ES-I3 (cell line): ENCODE measurements at regions not wholly inside any gene's neighbourhood (a gene's known extent, or its start where the extent isn't known, plus 50 kb on each side); places are given as distances from the start of the nearest gene placed in this dataset.

Experiments used
- H3K36me3 ChIP-seq: 2 replicates; pipeline ENCODE4 v1.6.1; 2013; ENCODE audit warnings: mild to moderate bottlenecking, low read length, control low read depth, moderate library complexity; ENCODE audit not compliant: insufficient read depth
- H3K4me1 ChIP-seq: 2 replicates; pipeline ENCODE4 v1.6.1; 2013; ENCODE audit warnings: mild to moderate bottlenecking, control low read depth, low read length; ENCODE audit not compliant: insufficient read depth
- H3K9ac ChIP-seq: 2 replicates; pipeline ENCODE4 v1.6.1; 2013; ENCODE audit warnings: low read depth, mild to moderate bottlenecking, low read length, moderate library complexity
- H3K9me3 ChIP-seq: 2 replicates; pipeline ENCODE4 v1.6.1; 2013; ENCODE audit warnings: mild to moderate bottlenecking, low read length, moderate library complexity; ENCODE audit not compliant: control insufficient read depth, insufficient read depth

DNA sequence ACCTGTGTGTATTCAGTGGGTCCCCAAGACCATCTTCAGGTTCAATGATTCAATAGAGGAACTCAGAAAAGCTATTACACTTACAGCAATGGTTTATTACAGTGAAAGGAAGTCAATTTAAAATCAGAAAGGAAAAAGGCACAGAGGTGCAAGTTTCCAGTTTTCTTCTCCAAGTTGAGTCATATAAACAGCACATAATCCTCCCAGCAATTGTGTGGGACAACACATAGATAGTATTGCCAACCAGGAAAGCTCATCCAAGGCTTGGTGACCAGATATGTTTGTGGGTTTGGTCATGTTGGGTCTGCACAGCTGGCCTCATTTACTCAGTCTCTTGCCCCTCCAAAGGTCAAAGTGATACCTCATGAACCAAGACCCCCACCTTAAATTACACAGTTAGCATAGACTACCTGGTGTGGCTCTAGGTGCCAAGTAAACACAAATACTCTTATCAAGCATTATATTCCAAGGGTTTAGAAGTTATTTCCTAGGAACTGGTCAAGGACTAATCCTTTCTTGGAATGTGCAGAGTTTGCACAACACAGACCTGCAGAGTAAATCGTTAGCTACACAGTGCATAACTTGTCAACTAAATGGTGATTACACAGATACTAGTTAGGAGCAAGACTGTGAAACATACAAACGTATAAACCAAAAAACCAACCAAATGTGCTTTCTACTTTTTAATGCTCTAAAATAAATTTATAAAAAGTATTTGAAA, 777.3 kb downstream of the PCDH18 start:
- peaks cover 10% of the 10 kb centered on the region; the same call in 1 of the 2 replicates for H3K4me1 ChIP-seq
- no peak overlapping the region for H3K9ac ChIP-seq
- H3K36me3 ChIP-seq, result no peaks in the 10 kb centered on the region
- H3K9me3 ChIP-seq, result 0 out of 2 replicates have a peak, but pooled peaks cover 3% of the 10 kb centered on the region

DNA sequence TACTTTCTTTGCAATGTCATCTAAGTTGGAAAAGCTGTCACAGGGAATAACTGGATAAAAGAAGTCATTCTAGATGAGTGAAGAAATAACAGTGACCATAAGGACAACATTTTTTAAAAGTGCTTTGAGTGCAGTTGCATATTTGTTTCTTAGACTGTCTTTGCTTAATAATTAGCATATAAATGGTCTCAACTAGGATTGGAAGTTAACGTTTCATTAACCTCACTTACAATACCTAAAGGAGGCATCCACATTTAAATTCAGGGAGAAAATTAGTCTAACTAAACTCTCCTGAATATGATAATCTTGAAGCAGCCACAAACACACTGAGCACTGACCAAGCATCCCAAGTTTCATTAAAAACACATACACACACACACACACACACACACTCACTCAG, 780.7 kb downstream of the PCDH18 start:
- Histone ChIP-seq H3K9me3 (peaks cover 11% of the 10 kb centered on the region), H3K36me3 (0 out of 2 replicates have a peak, but pooled peaks cover 3% of the 10 kb centered on the region), H3K9ac (no peak overlapping the region), H3K4me1 (peaks cover 6% of the 10 kb centered on the region; the same call in 1 of the 2 replicates)

DNA sequence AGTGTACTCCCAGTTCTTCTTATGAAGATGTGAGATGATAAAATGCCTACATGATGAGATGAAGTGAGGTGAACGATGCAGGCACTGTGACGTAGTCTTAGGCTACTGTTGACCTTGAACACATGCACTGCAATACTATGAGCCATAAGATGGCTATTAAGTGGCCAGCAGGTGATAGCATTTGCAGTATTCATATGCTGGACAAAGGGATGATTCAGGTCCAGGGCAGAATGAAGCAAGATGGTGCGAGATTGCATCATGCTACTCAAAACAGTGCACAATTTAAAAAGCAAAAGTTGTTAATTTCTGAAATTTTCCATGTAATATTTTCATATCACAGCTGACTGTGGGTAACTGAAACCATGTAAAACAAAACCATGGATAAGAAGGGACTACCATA, 781.4 kb downstream of the PCDH18 start:
- Histone ChIP-seq H3K9ac (no peak overlapping the region), H3K9me3 (peaks cover 11% of the 10 kb centered on the region), H3K4me1 (peaks cover 6% of the 10 kb centered on the region; the same call in 1 of the 2 replicates), H3K36me3 (0 out of 2 replicates have a peak, but pooled peaks cover 3% of the 10 kb centered on the region)

DNA sequence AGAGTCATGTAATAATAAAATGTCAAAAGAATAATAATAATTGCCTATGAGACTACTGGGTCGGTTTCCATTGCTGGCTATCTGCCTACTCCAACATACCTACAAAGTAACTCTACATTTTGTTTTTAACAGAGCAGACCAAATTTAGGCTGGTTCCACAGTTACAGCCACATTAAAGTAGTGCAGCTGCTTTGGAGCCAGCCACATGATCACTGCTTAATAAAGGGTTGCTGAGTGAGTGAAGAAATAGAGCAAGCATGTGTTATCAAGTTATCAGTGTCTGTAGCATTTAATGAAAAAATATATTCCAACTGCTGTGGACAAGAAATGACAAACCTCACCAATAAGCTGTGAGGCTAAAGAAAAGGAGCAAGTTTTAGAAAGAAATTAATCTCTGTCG, 782.3 kb downstream of the PCDH18 start:
- H3K9ac ChIP-seq, result no peak overlapping the region
- H3K4me1 ChIP-seq, result peaks cover 6% of the 10 kb centered on the region; the same call in 1 of the 2 replicates
- H3K36me3 ChIP-seq, result 0 out of 2 replicates have a peak, but pooled peaks cover 3% of the 10 kb centered on the region
- H3K9me3 ChIP-seq, result peaks cover 17% of the 10 kb centered on the region

DNA sequence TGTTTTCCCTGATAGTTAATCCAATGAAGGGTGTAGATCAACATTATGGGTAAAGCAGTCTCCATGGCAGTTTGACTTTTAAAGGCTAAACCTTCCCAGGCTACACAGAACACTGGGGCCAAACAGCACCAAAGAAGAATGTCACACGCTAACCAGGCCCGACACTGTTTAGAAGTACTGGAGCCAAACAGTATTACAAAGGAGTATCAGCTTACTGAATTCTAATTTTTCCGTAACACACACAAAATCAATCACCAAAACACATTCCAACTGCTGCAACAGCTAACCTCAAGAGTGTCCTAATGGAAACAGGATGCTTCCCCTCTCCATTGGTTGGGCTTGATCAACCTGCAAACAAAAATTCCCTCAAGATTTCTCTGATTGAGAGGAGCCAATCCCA, 783.5 kb downstream of the PCDH18 start:
- Histone ChIP-seq H3K9me3 (peaks cover 17% of the 10 kb centered on the region), H3K9ac (no peak overlapping the region), H3K4me1 (peaks cover 6% of the 10 kb centered on the region; the same call in 1 of the 2 replicates), H3K36me3 (0 out of 2 replicates have a peak, but pooled peaks cover 3% of the 10 kb centered on the region)

DNA sequence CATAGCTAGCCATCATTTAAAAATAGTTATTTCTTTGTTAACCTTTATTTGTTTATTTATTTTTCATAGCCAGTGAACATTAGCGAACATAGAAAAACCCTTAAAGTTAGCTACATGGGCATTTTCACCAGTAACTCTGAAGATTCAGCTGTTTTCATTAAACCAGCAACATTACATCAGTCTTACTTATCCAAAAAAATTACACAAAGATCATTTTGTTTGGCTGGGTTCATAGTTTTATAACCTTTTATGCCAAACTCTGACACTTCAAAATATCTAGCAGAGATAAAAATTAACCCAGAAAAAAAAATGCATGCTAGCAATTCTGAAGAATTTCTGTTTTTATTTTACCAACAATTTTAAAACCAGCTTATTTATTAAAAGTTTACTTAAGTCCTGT, 784.1 kb downstream of the PCDH18 start:
- Histone ChIP-seq H3K4me1 (peaks cover 6% of the 10 kb centered on the region; the same call in 1 of the 2 replicates), H3K36me3 (0 out of 2 replicates have a peak, but pooled peaks cover 3% of the 10 kb centered on the region)

DNA sequence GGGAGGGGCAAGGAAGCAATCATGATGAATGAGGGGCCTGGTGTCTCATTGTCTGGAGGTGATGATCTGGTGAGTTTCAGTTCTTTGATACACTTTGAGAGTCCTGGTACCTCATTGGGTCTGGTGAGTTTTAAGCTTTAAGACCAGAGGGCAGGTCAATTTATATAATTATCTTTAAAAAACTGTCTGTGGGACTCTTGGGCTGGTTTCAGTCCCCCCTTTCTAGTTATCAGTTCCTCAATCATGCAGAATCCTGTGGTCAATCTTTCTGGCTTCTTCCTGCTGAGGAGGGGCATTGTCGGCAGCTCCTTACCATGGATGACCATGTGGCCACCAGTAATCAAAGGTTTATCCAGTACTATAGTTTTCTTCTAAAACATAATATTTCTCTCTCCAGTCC, 789.1 kb downstream of the PCDH18 start:
- Histone ChIP-seq H3K9me3 (peaks cover 14% of the 10 kb centered on the region), H3K9ac (no peak overlapping the region), H3K4me1 (no peaks in the 10 kb centered on the region), H3K36me3 (no peaks in the 10 kb centered on the region)

More for the DNA sequence above, 784.1 kb downstream of the PCDH18 start:
- Histone ChIP-seq H3K9ac (no peak overlapping the region), H3K9me3 (peaks cover 20% of the 10 kb centered on the region)

DNA sequence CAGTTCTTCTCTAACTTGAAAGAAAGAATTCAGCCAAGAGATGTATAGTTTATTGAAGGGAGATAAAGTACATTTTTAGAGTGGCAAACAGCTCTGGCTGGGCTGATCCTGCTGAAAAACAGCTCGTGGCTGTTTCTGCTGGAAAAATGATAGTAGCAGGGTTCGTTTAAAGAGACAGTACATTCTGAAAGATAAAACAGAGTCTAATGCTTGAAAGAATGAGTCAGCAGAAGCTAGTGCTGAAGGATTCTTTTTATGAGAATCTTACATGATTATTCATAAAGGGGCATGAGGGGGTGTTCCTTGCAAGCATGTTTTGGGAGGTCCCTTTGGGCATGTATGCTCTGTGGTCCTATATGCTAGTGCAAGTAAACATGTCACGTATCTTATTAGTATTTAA, 790.0 kb downstream of the PCDH18 start:
- H3K4me1 ChIP-seq, result no peaks in the 10 kb centered on the region

DNA sequence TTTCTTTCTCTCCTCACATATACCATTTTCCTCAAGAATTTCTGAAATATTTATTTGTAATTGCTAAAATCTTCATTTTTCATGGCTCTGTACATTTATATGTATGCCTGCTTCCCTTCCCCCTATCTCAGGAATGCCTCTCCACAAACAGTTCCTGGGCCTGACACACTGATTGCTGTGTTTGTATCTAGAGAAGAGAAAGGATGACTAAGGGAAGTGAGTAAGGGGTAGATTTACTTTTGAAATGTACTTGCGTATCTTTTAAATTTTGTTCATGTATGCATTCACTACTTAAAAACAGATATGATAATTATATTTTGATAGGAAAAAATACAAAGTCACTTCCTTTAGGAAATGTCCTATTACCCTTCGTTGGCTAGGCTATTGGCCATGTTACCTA, 790.8 kb downstream of the PCDH18 start:
- H3K9ac ChIP-seq, result no peak overlapping the region
- H3K4me1 ChIP-seq, result no peaks in the 10 kb centered on the region
- peaks cover 14% of the 10 kb centered on the region for H3K9me3 ChIP-seq
- H3K36me3 ChIP-seq, result no peaks in the 10 kb centered on the region

More for the DNA sequence above, 790.0 kb downstream of the PCDH18 start:
- no peaks in the 10 kb centered on the region for H3K36me3 ChIP-seq
- no peak overlapping the region for H3K9ac ChIP-seq
- H3K9me3 ChIP-seq, result peaks cover 14% of the 10 kb centered on the region

DNA sequence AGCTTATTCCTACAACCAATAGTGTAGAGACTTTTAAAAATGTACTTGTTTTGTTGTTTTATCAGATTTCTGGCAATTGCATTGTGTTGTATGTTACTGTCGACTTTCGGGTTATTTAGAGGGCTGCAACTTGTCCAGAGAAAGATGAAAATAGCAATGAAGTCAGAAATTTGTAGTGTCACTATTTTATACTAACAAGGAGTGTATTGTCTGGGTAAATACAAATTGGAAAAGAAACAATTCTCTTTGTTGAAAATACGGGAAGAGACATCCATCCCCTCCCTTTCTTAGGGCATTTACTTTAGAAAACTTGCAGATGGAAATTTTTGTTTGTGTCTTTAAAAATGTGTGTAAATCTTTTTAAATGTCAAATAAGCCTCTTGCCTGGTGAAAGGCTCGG, 792.0 kb downstream of the PCDH18 start:
- H3K4me1 ChIP-seq, result no peaks in the 10 kb centered on the region
- no peaks in the 10 kb centered on the region for H3K36me3 ChIP-seq
- no peak overlapping the region for H3K9ac ChIP-seq
- peaks cover 12% of the 10 kb centered on the region for H3K9me3 ChIP-seq

DNA sequence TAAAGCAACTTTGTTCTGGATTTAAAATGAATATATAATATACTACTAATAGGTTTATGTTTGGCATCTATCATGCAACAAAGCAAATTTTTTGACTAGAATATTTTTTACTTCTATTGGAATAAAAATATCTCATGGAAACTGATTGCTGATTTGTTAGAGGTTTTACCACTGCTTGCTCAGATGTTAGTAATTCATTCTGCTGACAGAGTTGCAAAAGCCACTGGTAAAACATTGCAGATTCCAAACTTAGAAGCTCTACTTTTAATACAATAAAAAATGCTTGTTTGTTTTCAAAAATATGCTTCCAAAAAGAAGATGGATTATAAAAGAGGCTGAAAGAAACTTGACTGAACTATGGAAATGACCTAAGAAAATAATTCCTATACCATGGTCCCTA, 795.2 kb downstream of the PCDH18 start:
- Histone ChIP-seq H3K9me3 (no peaks in the 10 kb centered on the region), H3K4me1 (no peaks in the 10 kb centered on the region), H3K36me3 (no peaks in the 10 kb centered on the region), H3K9ac (no peak overlapping the region)

DNA sequence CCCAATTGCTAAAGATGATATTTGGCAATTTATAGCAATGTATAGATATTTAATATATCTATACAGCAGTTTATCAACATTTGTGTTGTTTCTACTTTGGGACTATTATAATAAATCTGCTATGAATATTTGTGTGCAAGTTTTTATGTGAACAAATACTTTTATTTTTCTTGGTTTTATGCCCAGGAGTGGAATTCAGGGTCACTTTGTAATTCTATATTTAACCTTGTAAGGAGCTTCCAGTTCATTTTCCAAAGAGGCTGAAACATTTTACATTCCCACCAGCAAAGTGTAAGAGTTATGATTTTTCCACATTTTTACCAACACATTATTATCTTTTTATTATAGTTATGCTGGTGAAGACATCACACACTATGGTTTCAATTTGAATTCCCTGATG, 801.3 kb downstream of the PCDH18 start:
- H3K9ac ChIP-seq, result no peak overlapping the region
- no peaks in the 10 kb centered on the region for H3K9me3 ChIP-seq
- no peaks in the 10 kb centered on the region for H3K36me3 ChIP-seq
- H3K4me1 ChIP-seq, result no peaks in the 10 kb centered on the region

DNA sequence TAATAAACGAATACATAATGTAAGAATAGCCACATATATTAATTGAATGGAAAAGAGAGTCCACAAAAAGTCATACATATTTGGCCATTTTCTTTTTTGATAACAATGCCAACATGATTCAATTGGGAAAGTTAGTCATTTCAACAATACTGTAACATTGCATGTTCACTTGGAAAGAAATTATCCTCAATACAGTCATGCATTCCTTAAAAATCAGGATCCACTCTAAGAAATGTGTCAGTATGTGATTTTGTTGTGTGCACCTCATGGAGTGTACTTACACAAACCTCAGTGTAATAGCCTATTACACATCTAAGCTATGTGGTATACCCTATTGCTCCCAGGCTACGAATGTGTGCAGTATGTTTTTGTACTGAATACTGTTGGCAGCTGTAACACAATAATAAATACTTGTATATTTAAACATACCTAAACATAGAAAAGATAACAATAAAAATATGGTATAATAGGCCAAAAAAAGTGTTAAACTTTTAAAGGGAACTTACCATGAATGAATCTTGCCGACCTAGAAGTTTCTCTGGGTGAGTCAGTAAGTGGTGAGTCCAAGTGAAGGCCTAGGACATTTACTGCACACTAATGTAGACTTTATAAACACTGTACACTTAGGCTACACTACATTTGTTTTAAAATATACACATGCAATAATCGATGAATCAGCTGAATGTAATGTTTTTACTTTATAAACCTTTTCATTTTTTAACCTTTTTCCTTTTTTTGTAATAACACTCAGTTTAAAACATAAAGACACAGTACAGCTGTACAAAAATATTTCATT, 806.8 kb downstream of the PCDH18 start:
- no peak overlapping the region for H3K9ac ChIP-seq
- no peaks in the 10 kb centered on the region for H3K4me1 ChIP-seq
- no peaks in the 10 kb centered on the region for H3K36me3 ChIP-seq
- no peaks in the 10 kb centered on the region for H3K9me3 ChIP-seq

DNA sequence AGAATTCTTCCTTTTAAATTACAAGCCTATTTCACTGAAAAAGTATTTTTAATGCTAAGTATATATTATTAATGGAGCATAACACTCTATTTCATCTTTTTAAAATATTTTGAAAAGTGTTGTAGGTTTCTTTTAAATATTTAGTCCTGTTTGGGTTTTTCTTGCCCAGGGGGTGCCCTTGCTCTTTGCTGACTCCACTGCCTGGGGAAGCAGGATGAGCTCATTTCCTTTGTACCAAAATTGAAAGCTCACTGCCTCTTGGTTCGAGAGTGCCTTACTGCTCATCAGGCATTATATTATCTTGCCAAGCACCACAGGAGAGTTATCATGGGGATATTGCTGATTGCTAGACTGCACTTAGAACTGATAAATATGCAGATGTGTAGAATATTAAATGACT, 819.2 kb downstream of the PCDH18 start:
- Histone ChIP-seq H3K36me3 (no peaks in the 10 kb centered on the region), H3K9ac (no peak overlapping the region), H3K9me3 (no peaks in the 10 kb centered on the region), H3K4me1 (no peaks in the 10 kb centered on the region)

DNA sequence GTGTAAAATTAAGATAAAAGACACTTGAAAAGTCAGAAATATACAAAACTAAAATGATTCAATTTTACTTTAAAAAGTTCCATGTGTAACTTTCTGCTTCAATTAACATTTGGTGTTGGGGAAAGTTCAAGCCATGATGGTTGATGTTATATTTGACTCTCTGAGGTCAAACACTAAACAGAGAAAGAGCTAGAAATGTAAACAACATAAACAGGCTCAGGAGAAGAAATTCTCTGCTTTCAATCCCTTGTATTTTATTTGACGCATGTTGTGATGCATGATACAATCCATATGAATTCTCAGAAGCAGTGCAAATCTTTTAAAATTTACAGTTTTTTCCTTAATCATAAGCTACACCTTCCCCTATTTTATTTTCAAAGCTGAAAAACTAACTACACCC, 822.4 kb downstream of the PCDH18 start:
- no peaks in the 10 kb centered on the region for H3K9me3 ChIP-seq
- no peaks in the 10 kb centered on the region for H3K36me3 ChIP-seq
- no peak overlapping the region for H3K9ac ChIP-seq
- H3K4me1 ChIP-seq, result no peaks in the 10 kb centered on the region
